HG02798 (cell line): ENCODE measurements at regions not wholly inside any gene's neighbourhood (a gene's known extent, or its start where the extent isn't known, plus 50 kb on each side); places are given as distances from the start of the nearest gene placed in this dataset.

Experiments used
- ATAC-seq: cut with Tn5 transposase; IDR thresholded peaks from one replicate; pipeline ENCODE4 v1.9.1; 2021; ENCODE audit warnings: mild to moderate bottlenecking; ENCODE audit not compliant: unreplicated experiment, poor library complexity

- no peak for ATAC-seq
Observed at GRCh38 chr20:12020846-12021245, 103.2 kb downstream of the BTBD3 start.

GRCh38 chr20:12022126-12022525 is 104.4 kb downstream of the BTBD3 start:
- ATAC-seq = no peak

GRCh38 chr20:12023194-12023795 is 105.6 kb downstream of the BTBD3 start:
- ATAC-seq = peak; percentile 79

GRCh38 chr20:12028771-12029170 is 111.1 kb downstream of the BTBD3 start:
- ATAC-seq = no peak

GRCh38 chr20:12030470-12030869 is 112.8 kb downstream of the BTBD3 start:
- no peak for ATAC-seq

GRCh38 chr20:12036142-12036541 is 118.4 kb downstream of the BTBD3 start:
- no peak for ATAC-seq

GRCh38 chr20:12037521-12037920 is 119.8 kb downstream of the BTBD3 start:
- ATAC-seq = no peak

- ATAC-seq = no peak
Observed at GRCh38 chr20:12040261-12040660, 122.6 kb downstream of the BTBD3 start.

- no peak for ATAC-seq
Observed at GRCh38 chr20:12044969-12045368, 127.3 kb downstream of the BTBD3 start.

GRCh38 chr20:12047838-12048432 is 130.2 kb downstream of the BTBD3 start:
- ATAC-seq = no peak

GRCh38 chr20:12049125-12049524 is 131.4 kb downstream of the BTBD3 start:
- ATAC-seq = no peak

GRCh38 chr20:12051206-12052163 is 133.8 kb downstream of the BTBD3 start:
- ATAC-seq = no peak

- no peak for ATAC-seq
Observed at GRCh38 chr20:12053353-12053752, 135.7 kb downstream of the BTBD3 start.

- ATAC-seq = no peak
Observed at GRCh38 chr20:12054556-12054955, 136.9 kb downstream of the BTBD3 start.

GRCh38 chr20:12055161-12055560 is 137.5 kb downstream of the BTBD3 start:
- ATAC-seq = no peak

- ATAC-seq = no peak
Observed at GRCh38 chr20:12056839-12057238, 139.1 kb downstream of the BTBD3 start.

- no peak for ATAC-seq
Observed at GRCh38 chr20:12057778-12058177, 140.1 kb downstream of the BTBD3 start.

- no peak for ATAC-seq
Observed at GRCh38 chr20:12058216-12058615, 140.5 kb downstream of the BTBD3 start.

- ATAC-seq = no peak
Observed at GRCh38 chr20:12061466-12061865, 143.8 kb downstream of the BTBD3 start.

- no peak for ATAC-seq
Observed at GRCh38 chr20:12063106-12063684, 145.5 kb downstream of the BTBD3 start.

GRCh38 chr20:12064540-12064939 is 146.8 kb downstream of the BTBD3 start:
- no peak for ATAC-seq
